Cerebellar cortex (tissue), 1 donor: ENCODE measurements at regions not wholly inside any gene's neighbourhood (a gene's known extent, or its start where the extent isn't known, plus 50 kb on each side); places are given as distances from the start of the nearest gene placed in this dataset.
"Not testable (repeated sequence)": the region's sequence is repeated elsewhere in the genome, so short reads cannot be mapped to it uniquely, and the experiment has no call there.

Experiments used
- DNase-seq: peaks from one replicate; pipeline ENCODE4 v3.0.0-alpha.2; 2015; ENCODE audit warnings: low spot score

DNA sequence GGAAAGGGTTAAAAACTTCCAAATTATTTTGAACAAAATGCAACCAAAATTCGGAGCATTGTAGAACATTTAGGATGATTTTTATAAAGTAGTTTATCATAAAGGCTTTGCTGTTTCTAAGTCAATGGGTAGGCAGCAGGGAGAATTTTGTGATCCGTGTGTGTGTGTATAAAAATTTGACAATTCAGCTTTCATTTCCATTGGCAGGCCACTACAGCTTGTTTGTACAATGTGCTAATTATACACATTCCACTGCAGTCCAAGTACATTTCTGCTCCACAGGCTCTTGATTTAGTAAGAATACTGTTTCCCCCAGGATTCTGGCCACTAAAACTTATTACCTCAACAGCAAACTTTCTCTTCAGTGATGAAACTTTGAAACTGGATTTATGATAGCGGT is 71.8 kb upstream of the LTBP1 start:
- no peak for DNase-seq

DNA sequence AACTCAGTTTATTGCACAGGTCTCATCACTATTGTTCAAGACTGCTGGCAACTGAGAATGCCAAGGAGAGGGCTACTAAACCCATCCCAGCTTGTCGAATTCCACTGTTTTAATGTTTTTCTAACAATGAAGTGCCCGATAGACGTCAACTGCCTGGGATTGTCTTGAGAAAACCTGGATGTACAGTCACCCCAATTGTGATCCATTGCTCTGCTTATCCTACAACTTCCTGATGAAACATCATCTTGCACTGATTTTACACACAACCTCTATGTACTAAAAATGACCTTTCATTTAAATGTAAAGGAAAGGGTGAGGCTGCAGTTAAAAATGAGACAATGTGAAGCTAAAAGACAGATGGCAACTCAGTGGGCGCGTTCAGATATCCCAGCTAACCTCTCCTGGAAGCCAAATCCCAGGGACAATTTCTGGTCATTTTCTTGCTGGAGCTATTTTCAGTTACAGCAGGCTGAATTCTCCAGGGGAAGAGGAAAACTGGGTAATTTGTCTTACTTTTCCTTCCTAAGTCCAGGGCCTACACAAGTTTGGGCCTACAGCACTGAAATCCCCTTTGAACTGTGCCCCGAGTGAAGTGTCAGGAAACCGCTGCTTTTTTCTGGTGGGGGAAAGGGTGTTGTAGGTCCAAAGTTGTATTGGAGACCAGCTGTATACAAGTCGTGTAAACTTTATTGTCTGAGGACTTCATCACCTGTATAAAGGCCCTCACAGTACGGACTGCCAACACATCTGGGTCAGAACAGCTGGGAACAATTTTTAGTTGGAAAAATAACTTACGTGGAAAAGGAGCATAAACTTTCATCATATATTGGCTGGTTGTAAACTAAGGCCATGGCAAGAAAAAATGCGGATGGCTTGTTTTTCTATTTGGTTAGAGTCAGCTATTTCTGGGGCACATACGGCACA is 68.9 kb upstream of the LTBP1 start:
- DNase-seq, result peak; percentile 16

DNA sequence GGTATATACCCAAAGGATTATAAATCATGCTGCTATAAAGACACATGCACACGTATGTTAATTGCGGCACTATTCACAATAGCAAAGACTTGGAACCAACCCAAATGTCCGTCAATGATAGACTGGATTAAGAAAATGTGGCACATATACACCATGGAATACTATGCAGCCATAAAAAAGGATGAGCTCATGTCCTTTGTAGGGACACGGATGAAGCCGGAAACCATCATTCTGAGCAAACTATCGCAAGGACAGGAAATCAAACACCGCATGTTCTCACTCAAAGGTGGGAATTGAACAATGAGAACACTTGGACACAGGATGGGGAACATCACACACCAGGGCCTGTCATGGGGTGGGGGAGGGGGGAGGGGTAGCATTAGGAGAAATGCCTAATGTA is 66.8 kb upstream of the LTBP1 start:
- DNase-seq, result not testable (repeated sequence)

DNA sequence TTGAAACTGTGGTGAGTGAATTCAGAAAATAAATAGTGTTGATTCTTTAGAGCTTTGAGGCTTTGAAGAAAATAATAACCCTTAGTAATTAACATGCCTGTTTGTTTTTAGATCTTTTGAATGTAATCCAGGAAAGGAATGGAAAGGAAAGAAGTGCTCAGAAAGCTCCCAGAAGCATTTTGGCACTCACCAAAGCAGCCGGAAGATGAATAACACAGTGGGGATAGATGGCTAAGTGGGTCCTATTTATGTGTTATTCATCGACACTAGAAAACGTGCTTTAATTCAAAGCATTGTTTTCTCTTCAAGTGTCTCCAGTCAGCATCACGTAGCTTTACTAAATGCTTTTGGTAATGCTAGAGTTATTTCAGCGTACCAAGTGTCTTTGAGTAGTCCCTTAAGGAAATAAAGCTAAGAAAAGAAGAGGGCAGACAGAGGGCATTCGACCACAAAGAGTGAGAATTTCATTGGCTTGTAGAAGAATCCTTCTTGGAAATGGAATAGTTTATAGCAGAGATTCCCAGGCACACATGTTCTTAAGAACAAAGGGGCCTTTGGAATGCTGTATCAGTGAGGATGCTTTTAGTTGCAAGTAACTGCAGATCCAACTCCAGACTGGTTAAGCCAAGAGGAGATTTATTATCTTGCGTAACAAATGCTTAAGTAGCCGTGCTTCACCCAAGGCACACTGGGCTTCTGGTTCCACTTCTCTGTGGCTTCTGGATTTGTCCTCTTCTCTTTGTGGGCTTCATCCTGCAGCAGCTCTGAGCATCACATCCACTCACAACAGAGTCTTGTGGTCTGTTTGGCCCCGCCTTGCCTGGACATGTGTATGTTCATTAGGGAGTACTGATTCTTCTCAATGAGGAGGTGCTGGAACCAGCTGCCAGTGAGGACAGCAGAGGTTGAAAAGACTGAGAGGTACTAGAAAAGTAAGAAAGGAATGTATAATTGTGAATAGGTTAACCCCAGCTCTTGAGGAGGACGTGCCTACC is 63.6 kb upstream of the LTBP1 start:
- no peak for DNase-seq

DNA sequence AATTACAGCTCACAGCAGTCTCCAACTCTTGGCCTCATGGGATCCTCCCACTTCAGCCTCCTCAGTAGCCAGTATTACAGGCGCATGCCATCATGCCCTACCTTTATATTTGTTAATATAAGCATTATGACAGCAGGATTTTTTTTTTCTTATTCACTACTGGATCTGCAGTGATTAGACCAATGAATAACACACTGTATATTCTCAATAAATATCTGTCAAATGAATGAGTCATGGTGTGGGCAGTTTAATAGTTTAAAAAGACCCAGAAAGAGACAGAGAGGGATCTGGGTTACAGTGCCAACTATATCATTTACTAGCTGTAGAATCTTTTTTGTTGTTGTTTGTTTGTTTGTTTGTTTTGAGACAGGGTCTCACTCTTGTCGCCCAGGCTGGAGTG is 62.4 kb upstream of the LTBP1 start:
- DNase-seq, result no peak

DNA sequence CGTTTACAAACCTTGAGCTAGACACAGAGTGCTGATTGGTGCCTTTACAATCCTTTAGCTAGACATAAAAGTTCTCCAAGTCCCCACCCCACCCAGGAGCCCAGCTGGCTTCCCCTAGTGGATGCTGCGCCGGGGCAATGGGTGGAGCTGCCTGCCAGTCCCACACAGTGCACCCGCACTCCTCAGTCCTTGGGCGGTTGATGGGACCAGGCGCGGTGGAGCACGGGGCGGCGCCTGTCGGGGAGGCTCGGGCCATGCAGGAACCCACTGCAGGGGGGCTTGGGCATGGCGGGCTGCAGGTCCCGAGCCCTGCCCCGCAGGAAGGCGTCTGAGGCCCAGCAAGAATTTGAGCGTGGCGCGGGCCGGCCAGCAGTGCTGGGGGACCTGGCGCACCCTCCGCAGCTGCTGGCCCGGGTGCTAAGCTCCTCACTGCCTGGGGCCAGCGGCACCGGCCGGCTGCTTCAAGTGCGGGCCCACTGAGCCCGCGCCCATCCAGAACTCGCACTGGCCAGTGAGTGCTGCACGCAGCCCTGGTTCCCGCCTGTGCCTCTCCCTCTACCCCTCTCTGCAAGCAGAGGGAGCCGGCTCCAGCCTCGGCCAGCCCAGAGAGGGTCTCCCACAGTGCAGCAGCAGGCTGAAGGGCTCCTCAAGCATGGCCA is 60.2 kb upstream of the LTBP1 start:
- not testable (repeated sequence) for DNase-seq

DNA sequence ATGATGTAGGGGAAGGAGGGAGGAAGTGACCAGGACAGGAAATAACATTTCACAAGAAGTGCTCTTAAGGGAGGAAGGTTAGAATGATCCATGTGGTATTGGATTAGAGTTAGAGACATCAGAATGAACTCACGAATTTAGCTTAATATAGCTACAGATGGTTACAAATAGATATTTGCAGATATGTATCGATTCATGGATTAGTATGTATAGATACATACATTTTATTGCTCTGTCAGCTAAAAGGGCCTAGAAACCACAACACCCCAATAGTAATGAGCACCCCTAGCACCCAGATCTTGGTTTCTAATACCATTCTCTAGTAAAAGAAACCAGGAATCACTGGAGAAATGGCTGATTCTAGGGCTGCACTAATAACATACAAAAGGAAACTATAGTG is 59.6 kb upstream of the LTBP1 start:
- no peak for DNase-seq

DNA sequence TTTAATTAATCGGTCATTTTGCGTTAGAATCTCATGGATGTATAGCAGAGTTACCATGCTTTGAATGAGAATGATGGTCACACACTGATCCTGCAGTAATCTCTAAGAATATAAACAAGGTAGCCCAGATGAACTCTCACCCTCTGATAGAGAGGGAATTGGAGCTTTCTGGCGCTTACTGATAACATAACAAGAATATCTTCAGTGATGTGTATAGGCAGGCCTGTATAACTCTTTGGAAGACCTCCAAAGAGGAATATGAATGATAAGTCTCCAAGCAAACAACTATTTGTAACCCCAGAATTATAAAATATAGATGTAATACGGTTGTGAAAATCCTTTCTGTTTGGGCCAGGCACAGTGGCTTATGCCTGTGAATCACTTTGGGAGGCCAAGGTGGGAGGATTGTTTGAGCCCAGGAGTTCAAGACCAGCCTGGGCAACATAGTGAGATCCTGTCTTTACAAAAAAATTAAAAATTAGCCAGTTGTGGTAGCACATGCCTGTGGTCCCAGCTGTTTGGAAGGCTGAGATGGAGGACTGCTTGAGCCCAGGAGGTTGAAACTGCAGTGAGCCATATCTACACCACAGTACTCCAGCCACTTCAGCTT is 52.5 kb upstream of the LTBP1 start:
- DNase-seq, result no peak

DNA sequence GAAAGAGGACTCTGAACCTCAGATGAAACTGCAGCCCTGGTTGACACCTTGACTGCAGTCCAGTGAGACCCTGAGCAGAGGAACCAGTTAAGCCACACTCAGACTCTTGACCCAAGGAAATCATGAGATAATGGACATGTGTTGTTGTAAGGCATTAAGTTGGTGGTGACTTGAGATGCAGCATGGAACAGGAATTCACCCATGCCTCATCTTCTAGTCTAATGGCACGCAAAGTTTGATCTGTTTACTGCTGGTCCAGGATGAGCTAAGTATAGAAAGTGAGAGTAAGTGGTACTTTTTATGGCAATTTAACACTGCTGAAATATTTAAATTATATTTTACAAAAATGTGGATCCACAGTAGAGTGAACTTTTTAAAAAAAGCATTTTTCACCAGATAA is 51.3 kb upstream of the LTBP1 start:
- DNase-seq, result no peak
